Activated CD4-positive, alpha-beta memory T cell treated with anti-CD3 and anti-CD28 coated beads, Interleukin-2, amount 10 ng/mL, durations not matched to agents 7 days and 5 days (primary cell): ENCODE measurements at regions not wholly inside any gene's neighbourhood (a gene's known extent, or its start where the extent isn't known, plus 50 kb on each side); places are given as distances from the start of the nearest gene placed in this dataset.
"Not testable (repeated sequence)": the region's sequence is repeated elsewhere in the genome, so short reads cannot be mapped to it uniquely, and the experiment has no call there.

Experiments
- CTCF ChIA-PET: fragments of 350-600 bp; sonication (Branson Sonifier 250); formaldehyde crosslinking; loops from one replicate; lab custom pipeline; 2021; ENCODE audit warnings: antibody characterized with exemption, inconsistent platforms; lab: Charles Lee
- POLR2A ChIA-PET: fragments of 350-600 bp; sonication (Branson Sonifier 250); formaldehyde crosslinking; loops from one replicate; lab custom pipeline; 2021; ENCODE audit warnings: antibody characterized with exemption; lab: Charles Lee
- DNase-seq: peaks from one replicate; pipeline ENCODE4 v3.0.0-alpha.2; 2020
- H3K27ac Mint-ChIP-seq: one replicate; pipeline ENCODE4 v1.8.0; 2021; ENCODE audit warnings: mild to moderate bottlenecking, mixed read lengths
- H3K27me3 Mint-ChIP-seq: one replicate; pipeline ENCODE4 v1.8.0; 2021; ENCODE audit warnings: mixed read lengths
- H3K36me3 Mint-ChIP-seq: one replicate; pipeline ENCODE4 v1.8.0; 2021; ENCODE audit warnings: low read depth, mixed read lengths
- H3K4me1 Mint-ChIP-seq: one replicate; pipeline ENCODE4 v1.8.0; 2021; ENCODE audit warnings: mixed read lengths
- H3K4me3 Mint-ChIP-seq: one replicate; pipeline ENCODE4 v1.8.0; 2021; ENCODE audit warnings: mild to moderate bottlenecking, mixed read lengths
- H3K9me3 Mint-ChIP-seq: one replicate; pipeline ENCODE4 v1.8.0; 2021; ENCODE audit warnings: mixed read lengths

DNA sequence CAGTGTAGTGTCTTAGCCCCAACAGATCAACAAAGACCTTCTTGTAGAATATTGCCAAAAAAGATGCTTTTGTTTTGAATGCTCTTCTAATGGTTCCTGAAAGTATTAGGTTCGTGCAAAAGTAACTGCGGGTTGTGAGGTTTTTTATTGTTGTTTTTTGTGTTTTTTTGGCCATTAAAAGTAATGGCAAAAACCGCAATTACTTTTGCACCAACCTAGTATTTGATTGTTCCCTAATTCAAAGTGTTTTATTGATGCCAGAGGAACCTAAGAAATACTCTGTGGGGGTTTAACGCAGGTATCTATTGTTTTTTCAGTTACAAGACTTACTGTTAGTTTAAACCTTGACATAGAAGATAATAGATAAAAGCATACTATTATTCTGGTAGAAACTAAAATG lies 150.8 kb upstream of the DAAM1 start:
- DNase-seq, result no peak
- ChIA-PET POLR2A (no interaction called here), CTCF (no interaction called here)
- Mint-ChIP-seq H3K27me3 (peaks cover 10% of the 10 kb centered on the region), H3K27ac (no peak overlapping the region), H3K4me1 (no peaks in the 10 kb centered on the region), H3K4me3 (no peak overlapping the region), H3K36me3 (no peaks in the 10 kb centered on the region), H3K9me3 (no peaks in the 10 kb centered on the region)

DNA sequence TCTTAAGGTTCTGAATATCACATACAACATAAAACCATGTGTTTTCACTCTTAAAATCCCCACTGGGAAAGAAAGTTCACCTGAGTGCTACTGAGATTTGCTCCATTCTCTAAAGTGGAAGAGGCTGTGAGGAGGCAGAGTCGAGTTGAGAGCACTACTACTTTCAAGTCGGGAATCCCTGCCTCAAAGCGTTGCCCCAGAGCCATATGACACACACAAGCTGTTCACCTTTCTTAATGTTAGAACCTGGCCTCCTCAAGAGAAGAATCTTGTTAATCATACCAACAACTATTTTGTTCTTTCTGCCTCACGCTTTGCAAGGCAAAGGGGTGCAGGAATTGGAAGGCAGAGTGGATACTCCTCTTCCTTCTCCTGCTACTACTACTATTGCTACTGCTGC lies 149.7 kb upstream of the DAAM1 start:
- H3K36me3 Mint-ChIP-seq, result no peaks in the 10 kb centered on the region
- no peak overlapping the region for H3K4me3 Mint-ChIP-seq
- H3K27ac Mint-ChIP-seq, result no peak overlapping the region
- CTCF ChIA-PET, result no interaction called here
- no peak for DNase-seq
- no peaks in the 10 kb centered on the region for H3K4me1 Mint-ChIP-seq
- POLR2A ChIA-PET, result no interaction called here
- H3K9me3 Mint-ChIP-seq, result no peaks in the 10 kb centered on the region
- peaks cover 8% of the 10 kb centered on the region for H3K27me3 Mint-ChIP-seq

DNA sequence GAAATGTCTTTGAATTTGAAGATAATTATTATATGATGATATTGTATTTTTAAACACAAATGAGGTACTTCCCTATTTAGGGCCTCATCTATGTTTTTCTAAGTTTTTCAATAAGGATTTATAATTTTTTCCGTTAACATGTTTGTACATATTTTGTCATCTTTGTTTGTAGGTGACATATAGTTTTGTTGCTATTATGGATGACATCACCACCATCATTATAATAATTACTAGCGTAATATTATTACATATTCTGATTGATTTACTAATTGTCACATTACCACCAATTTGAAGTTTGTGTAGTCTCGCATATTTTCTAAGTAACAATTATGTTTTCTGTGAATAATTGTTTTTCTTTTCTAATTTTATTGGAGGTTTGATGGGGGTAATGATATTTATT lies 147.2 kb upstream of the DAAM1 start:
- no peak for DNase-seq
- Mint-ChIP-seq H3K4me3 (no peak overlapping the region), H3K36me3 (no peaks in the 10 kb centered on the region), H3K9me3 (no peaks in the 10 kb centered on the region), H3K27ac (no peak overlapping the region), H3K4me1 (no peaks in the 10 kb centered on the region), H3K27me3 (peaks cover 4% of the 10 kb centered on the region)
- ChIA-PET CTCF (no interaction called here), POLR2A (no interaction called here)

DNA sequence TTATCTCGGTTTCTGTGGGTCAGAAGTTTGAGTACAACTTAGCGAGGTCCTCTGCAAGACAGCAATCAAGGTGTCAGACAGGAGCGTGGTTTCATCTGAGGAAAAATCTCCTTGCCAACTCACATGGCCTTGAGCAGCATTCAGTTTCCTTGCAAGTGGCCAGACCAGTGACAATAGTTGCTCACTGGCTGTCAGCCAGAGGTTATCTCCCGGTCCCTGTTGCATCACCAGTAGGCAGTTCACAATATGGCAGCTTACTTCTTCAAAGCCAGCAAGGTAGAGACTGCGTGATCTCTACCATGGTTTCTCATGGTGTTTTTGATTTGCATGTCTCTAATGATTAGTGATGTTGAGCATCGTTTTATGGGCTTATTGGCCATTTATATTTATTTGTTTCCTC lies 143.8 kb upstream of the DAAM1 start:
- Mint-ChIP-seq H3K27ac (no peak overlapping the region), H3K4me1 (no peaks in the 10 kb centered on the region), H3K4me3 (no peak overlapping the region), H3K27me3 (peaks cover 5% of the 10 kb centered on the region), H3K36me3 (no peaks in the 10 kb centered on the region), H3K9me3 (no peaks in the 10 kb centered on the region)
- CTCF ChIA-PET, result no interaction called here
- POLR2A ChIA-PET, result no interaction called here
- no peak for DNase-seq

DNA sequence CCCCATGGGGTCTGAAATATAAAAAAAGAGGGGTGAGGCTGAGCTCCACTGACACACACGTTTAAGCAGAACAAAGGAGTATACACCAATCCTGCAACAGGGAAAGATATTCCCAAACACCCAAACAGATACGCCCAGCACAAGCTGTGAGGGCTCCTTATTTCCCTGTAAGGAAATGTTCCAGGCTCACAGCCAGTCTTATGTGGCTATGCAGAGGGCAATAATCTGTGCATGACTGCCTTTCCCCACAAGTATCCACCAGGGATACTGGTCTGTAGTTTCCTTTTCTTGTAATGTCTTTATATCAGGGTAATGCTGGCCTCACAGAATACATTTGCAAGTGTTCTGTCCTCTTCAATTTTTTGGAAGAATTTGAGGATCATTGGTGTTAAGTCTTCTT lies 141.7 kb upstream of the DAAM1 start:
- Mint-ChIP-seq H3K27me3 (peaks cover 7% of the 10 kb centered on the region), H3K4me3 (no peak overlapping the region), H3K4me1 (no peaks in the 10 kb centered on the region), H3K36me3 (no peaks in the 10 kb centered on the region), H3K27ac (no peak overlapping the region), H3K9me3 (peaks cover under 1% of the 10 kb centered on the region)
- no peak for DNase-seq
- POLR2A ChIA-PET, result no interaction called here
- CTCF ChIA-PET, result no interaction called here

DNA sequence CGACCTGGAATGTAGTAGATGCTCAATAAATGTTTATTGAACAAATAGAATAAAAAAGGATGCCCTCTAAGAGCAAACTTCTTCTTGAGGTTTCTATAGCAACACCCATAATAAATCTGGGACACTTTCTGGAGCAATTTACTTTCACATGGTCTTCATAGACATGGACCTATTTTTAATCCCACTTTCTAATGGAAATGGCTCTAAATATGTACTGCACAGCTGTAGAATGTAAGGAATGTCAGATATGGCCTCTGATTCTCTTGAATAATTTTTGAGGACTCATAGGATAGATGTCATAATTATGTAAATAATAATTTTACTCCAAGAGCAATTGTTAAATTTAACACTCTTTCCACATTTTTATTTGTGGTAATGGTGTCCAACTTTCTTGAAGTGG lies 133.5 kb upstream of the DAAM1 start:
- ChIA-PET POLR2A (no interaction called here), CTCF (interaction anchor here (0.9 to 1.3 kb wide), 4 partner anchors 20 to 554 kb away, joined by 3 to 5 read pairs (median 3); no protein-coding TSS in a partner anchor)
- Mint-ChIP-seq H3K27me3 (peaks cover 2% of the 10 kb centered on the region), H3K4me1 (no peaks in the 10 kb centered on the region), H3K9me3 (peaks cover 3% of the 10 kb centered on the region), H3K4me3 (no peak overlapping the region), H3K36me3 (no peaks in the 10 kb centered on the region), H3K27ac (no peak overlapping the region)
- DNase-seq, result no peak

DNA sequence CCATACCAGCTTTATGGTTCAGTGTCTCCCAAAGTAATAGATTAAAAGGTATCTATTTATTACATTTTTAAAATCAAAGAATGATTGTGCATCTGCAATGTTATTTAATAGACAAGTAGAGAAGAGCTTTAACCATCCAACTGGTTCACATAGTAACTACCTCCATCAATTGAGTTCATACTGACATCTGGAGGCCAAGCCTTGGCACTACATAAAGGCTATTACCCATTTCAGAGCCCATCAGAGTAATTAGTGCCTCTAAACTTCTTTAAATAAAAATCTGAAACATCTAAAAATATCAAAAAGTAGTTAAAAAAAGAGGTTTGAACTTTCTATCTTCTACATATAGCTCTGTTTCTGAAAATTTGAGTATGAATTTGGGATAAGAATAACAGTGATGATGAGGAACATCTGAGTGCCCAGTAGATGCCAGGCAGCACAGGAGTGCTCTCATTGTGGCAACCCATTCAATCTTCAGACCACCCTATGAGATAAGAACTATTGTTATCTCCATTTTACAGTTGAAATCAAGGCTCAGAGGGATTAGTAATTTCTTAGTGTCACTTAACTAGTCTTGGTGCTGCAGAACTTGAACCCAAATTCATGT lies 132.9 kb upstream of the DAAM1 start:
- DNase-seq, result peak; percentile 18
- no peak overlapping the region for H3K27ac Mint-ChIP-seq
- peaks cover 3% of the 10 kb centered on the region for H3K9me3 Mint-ChIP-seq
- no peaks in the 10 kb centered on the region for H3K36me3 Mint-ChIP-seq
- H3K4me1 Mint-ChIP-seq, result no peaks in the 10 kb centered on the region
- H3K4me3 Mint-ChIP-seq, result no peak overlapping the region
- CTCF ChIA-PET, result interaction anchor here (0.9 to 1.3 kb wide), 4 partner anchors 20 to 554 kb away, joined by 3 to 5 read pairs (median 3); no protein-coding TSS in a partner anchor
- POLR2A ChIA-PET, result no interaction called here
- peaks cover 2% of the 10 kb centered on the region for H3K27me3 Mint-ChIP-seq

DNA sequence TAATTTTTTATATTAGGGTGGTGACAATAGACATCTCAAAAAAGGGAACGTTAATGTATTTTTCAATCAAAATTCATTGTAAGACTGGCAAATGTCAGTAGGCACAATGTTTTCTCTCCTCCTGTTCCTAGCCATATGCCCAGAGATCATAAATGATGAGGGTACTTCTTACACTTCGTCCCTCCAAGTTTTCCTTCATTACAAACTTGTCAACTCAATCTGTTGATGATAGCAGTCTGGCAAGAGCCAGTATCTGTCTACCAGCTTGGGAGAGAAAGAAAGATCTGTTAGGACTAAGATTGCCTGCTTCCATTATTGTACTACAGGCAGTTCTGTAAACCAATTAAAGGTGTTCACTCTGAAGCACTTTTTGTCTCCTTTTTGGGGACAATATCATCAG lies 130.9 kb upstream of the DAAM1 start:
- Mint-ChIP-seq H3K27me3 (no peaks in the 10 kb centered on the region), H3K36me3 (no peaks in the 10 kb centered on the region), H3K9me3 (no peaks in the 10 kb centered on the region), H3K27ac (no peak overlapping the region), H3K4me3 (no peak overlapping the region), H3K4me1 (no peaks in the 10 kb centered on the region)
- POLR2A ChIA-PET, result no interaction called here
- DNase-seq, result no peak
- CTCF ChIA-PET, result interaction anchor here (1.6 kb wide), 1 partner anchor 556 kb away, joined by 5 read pairs; no protein-coding TSS in a partner anchor

DNA sequence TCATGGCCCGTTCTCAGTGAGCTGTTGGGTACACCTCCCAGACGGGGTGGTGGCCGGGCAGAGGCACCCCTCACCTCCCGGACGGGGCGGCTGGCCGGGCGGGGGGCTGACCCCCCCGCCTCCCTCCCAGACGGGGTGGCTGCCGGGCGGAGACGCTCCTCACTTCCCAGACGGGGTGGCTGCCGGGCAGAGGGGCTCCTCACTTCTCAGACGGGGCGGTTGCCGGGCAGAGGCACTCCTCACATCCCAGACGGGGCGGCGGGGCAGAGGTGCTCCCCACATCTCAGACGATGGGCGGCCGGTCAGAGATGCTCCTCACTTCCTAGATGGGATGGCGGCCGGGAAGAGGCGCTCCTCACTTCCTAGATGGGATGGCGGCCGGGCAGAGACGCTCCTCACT lies 129.7 kb upstream of the DAAM1 start:
- H3K27ac Mint-ChIP-seq, DNase-seq, H3K36me3 Mint-ChIP-seq, POLR2A ChIA-PET, H3K27me3 Mint-ChIP-seq, H3K4me1 Mint-ChIP-seq, H3K4me3 Mint-ChIP-seq, CTCF ChIA-PET, H3K9me3 Mint-ChIP-seq: not testable (repeated sequence)

DNA sequence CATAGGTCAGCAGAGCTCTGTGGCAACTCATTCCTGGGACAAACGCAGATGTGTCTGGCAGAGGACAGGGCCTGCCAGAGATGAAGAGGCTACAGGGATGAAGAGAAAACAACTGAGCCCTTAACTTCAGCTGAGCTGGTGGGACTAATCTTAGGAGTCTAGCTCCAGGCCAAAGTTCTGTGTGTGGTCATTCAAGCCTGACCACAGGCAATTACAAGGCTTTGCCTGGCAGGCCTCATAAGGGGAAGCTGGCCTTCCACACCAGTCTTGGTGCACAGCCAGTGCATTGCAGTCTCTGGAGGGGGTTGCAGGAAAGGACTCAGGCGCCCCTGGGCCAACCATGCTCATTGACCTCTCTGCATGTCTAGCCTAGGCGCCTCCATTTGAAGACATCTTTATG lies 127.6 kb upstream of the DAAM1 start:
- ChIA-PET POLR2A (no interaction called here), CTCF (no interaction called here)
- H3K4me3 Mint-ChIP-seq, result no peak overlapping the region
- no peaks in the 10 kb centered on the region for H3K4me1 Mint-ChIP-seq
- H3K36me3 Mint-ChIP-seq, result no peaks in the 10 kb centered on the region
- H3K9me3 Mint-ChIP-seq, result no peaks in the 10 kb centered on the region
- H3K27me3 Mint-ChIP-seq, result peaks cover 2% of the 10 kb centered on the region
- H3K27ac Mint-ChIP-seq, result no peak overlapping the region
- DNase-seq, result no peak

DNA sequence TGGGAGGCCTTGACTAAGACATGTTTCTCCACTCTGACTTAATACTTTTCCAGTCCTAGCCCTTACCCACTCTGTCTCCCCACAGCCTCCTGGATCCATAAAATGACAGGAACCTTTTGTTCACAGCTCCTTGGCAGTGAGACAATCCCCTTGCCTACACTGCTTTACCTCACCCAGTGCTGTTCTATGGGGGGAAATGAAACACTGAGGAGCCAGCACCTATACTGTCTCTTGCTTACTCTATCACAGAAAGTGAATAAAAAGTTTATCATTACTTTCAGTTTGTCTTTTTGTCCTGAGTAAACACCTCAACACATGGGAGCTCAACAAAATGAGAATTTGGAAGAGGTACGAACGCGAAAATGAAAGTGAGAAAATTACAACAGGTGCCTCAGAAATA lies 127.2 kb upstream of the DAAM1 start:
- CTCF ChIA-PET, result no interaction called here

DNA sequence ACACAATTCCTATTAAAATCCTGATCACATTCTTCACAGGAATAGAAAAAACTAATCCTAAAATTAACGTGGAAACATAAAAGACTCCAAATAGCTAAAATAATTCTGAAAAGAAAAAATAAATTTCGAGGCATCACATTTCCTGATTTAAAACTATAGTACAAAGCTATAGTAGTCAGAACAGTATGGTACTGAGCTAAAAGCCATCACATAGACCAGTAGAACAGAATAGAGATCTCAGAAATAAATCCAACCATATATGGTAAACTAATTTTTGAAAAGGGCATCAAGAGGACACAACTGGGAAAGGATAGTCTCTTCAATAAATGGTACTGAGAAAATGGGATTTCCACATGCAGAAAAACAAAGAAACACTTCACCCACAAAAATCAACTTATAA lies 125.2 kb upstream of the DAAM1 start:
- Mint-ChIP-seq H3K9me3 (no peaks in the 10 kb centered on the region), H3K27me3 (peaks cover 2% of the 10 kb centered on the region), H3K4me3 (no peak overlapping the region), H3K4me1 (no peaks in the 10 kb centered on the region), H3K27ac (no peak overlapping the region), H3K36me3 (no peaks in the 10 kb centered on the region)
- DNase-seq, result no peak
- ChIA-PET POLR2A (no interaction called here), CTCF (no interaction called here)

More for the DNA sequence above, 127.2 kb upstream of the DAAM1 start:
- peaks cover 2% of the 10 kb centered on the region for H3K27me3 Mint-ChIP-seq
- no peak overlapping the region for H3K4me3 Mint-ChIP-seq
- no peak for DNase-seq
- POLR2A ChIA-PET, result no interaction called here
- no peaks in the 10 kb centered on the region for H3K36me3 Mint-ChIP-seq
- H3K4me1 Mint-ChIP-seq, result no peaks in the 10 kb centered on the region
- no peaks in the 10 kb centered on the region for H3K9me3 Mint-ChIP-seq
- no peak overlapping the region for H3K27ac Mint-ChIP-seq

DNA sequence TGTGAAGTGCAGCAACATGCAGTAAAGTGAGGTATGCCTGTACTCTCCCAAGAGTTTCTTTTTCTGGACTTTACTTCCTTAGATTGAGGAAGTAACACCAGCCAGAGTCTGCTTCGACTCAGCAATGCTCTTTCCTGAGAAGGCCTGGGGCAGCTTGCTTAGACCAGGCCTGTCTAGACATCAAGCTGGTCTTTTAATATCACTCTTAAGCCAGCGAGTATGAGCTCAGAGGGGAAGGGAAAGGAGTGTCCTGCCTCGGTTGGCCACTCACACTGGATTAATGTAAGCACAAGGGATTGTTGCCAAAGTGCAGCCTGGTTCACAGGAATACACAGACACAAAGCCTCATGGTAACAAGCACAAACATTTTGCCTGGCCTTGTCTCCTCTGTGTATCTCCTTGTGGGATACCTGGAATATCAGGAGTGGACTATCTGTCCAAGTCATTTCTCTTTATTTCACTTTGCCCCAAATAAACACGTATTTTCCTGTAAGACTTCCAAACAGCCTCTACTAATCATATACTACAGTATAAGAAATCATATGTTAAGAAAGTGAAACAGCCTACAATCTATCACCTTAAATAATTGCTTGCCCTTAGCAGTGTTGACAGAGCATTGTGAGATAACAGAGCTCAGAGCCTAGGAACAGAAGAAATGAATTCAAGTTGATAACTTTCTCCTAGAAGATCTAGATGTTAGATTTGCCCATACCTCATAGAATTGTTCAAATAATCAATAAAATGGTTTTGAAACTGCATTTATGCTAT lies 121.2 kb upstream of the DAAM1 start:
- no peaks in the 10 kb centered on the region for H3K9me3 Mint-ChIP-seq
- CTCF ChIA-PET, result no interaction called here

More for the DNA sequence above, 121.2 kb upstream of the DAAM1 start:
- no peak for DNase-seq
- H3K36me3 Mint-ChIP-seq, result no peaks in the 10 kb centered on the region
- POLR2A ChIA-PET, result no interaction called here
- H3K4me1 Mint-ChIP-seq, result no peaks in the 10 kb centered on the region
- H3K27ac Mint-ChIP-seq, result no peak overlapping the region
- H3K27me3 Mint-ChIP-seq, result peaks cover 6% of the 10 kb centered on the region
- H3K4me3 Mint-ChIP-seq, result no peak overlapping the region
